ENCODE measurements at regions not wholly inside any gene's neighbourhood (a gene's known extent, or its start where the extent isn't known, plus 50 kb on each side); places are given as distances from the start of the nearest gene placed in this dataset.

GRCh38 chr2:226080334-226080733 is 680.8 kb downstream of the NYAP2 start:
- TF ChIP-seq CTCF (IDR thresholded peaks at IDR 0.05) (no peak), POLR2A (IDR thresholded peaks at IDR 0.05) (no peak)
- no peaks in the 10 kb centered on the region for H3K36me3 ChIP-seq (ENCODE audit: low read depth, missing control alignments)
- no peak for DNase-seq
- no peaks in the 10 kb centered on the region for H3K9me3 ChIP-seq
- H3K4me1 ChIP-seq = no peaks in the 10 kb centered on the region
- H3K4me3 ChIP-seq = no peak overlapping the region
- no peaks in the 10 kb centered on the region for H3K27me3 ChIP-seq
- intact Hi-C loops (cut with DNase I; ENCODE audit: low total_unique reads) = no loop called here
- no peak overlapping the region for H3K27ac ChIP-seq

- Histone ChIP-seq H3K4me1 (no peaks in the 10 kb centered on the region), H3K27me3 (no peaks in the 10 kb centered on the region), H3K27ac (no peak overlapping the region), H3K4me3 (no peak overlapping the region), H3K9me3 (no peaks in the 10 kb centered on the region), H3K36me3 (ENCODE audit: low read depth, missing control alignments) (no peaks in the 10 kb centered on the region)
- intact Hi-C loops (cut with DNase I; ENCODE audit: low total_unique reads) = no loop called here
- TF ChIP-seq CTCF (IDR thresholded peaks at IDR 0.05) (no peak), POLR2A (IDR thresholded peaks at IDR 0.05) (no peak)
- peak; percentile 69 for DNase-seq
These were observed 680.2 kb downstream of the NYAP2 start for GRCh38 chr2:226079671-226080181.

- DNase-seq = no peak
- H3K27ac ChIP-seq = no peak overlapping the region
- H3K9me3 ChIP-seq = no peaks in the 10 kb centered on the region
- intact Hi-C loops (cut with DNase I; ENCODE audit: low total_unique reads) = no loop called here
- no peaks in the 10 kb centered on the region for H3K4me1 ChIP-seq
- H3K27me3 ChIP-seq = no peaks in the 10 kb centered on the region
- H3K36me3 ChIP-seq (ENCODE audit: low read depth, missing control alignments) = no peaks in the 10 kb centered on the region
- no peak overlapping the region for H3K4me3 ChIP-seq
- TF ChIP-seq CTCF (IDR thresholded peaks at IDR 0.05) (no peak), POLR2A (IDR thresholded peaks at IDR 0.05) (no peak)
These were observed 679.7 kb downstream of the NYAP2 start for GRCh38 chr2:226079196-226079595.

- no peaks in the 10 kb centered on the region for H3K9me3 ChIP-seq
- H3K36me3 ChIP-seq (ENCODE audit: low read depth, missing control alignments) = no peaks in the 10 kb centered on the region
- H3K27ac ChIP-seq = no peak overlapping the region
- H3K4me3 ChIP-seq = no peak overlapping the region
- TF ChIP-seq POLR2A (IDR thresholded peaks at IDR 0.05) (no peak), CTCF (IDR thresholded peaks at IDR 0.05) (no peak)
- intact Hi-C loops (cut with DNase I; ENCODE audit: low total_unique reads) = no loop called here
- no peaks in the 10 kb centered on the region for H3K4me1 ChIP-seq
- H3K27me3 ChIP-seq = no peaks in the 10 kb centered on the region
- no peak for DNase-seq
These were observed 679.2 kb downstream of the NYAP2 start for GRCh38 chr2:226078666-226079065.

- Histone ChIP-seq H3K36me3 (ENCODE audit: low read depth, missing control alignments) (no peaks in the 10 kb centered on the region), H3K4me1 (no peaks in the 10 kb centered on the region), H3K27me3 (no peaks in the 10 kb centered on the region), H3K27ac (no peak overlapping the region), H3K4me3 (no peak overlapping the region), H3K9me3 (no peaks in the 10 kb centered on the region)
- TF ChIP-seq POLR2A (IDR thresholded peaks at IDR 0.05) = no peak
- TF ChIP-seq CTCF (IDR thresholded peaks at IDR 0.05) = no peak
- intact Hi-C loops (cut with DNase I; ENCODE audit: low total_unique reads) = no loop called here
- DNase-seq = no peak
These were observed 678.3 kb downstream of the NYAP2 start for GRCh38 chr2:226077841-226078240.

All from testis (tissue), 2 donors.